Nephron progenitor cell (in vitro differentiated cells): ENCODE measurements at regions not wholly inside any gene's neighbourhood (a gene's known extent, or its start where the extent isn't known, plus 50 kb on each side); places are given as distances from the start of the nearest gene placed in this dataset.

Experiments
- DNase-seq: peaks from one replicate; pipeline ENCODE4 v3.0.0; 2021
- H3K27ac Mint-ChIP-seq: 2 replicates; pipeline ENCODE4 v1.8.0; 2021; ENCODE audit warnings: mild to moderate bottlenecking, moderate library complexity, mixed read lengths
- H3K27me3 Mint-ChIP-seq: 2 replicates; pipeline ENCODE4 v1.8.0; 2021; ENCODE audit warnings: mild to moderate bottlenecking, low read depth, mixed read lengths; ENCODE audit not compliant: poor library complexity
- H3K36me3 Mint-ChIP-seq: 2 replicates; pipeline ENCODE4 v1.8.0; 2021; ENCODE audit warnings: low read depth, mixed read lengths
- H3K4me1 Mint-ChIP-seq: 2 replicates; pipeline ENCODE4 v1.8.0; 2021; ENCODE audit warnings: mixed read lengths
- H3K4me3 Mint-ChIP-seq: 2 replicates; pipeline ENCODE4 v1.8.0; 2021; ENCODE audit warnings: mild to moderate bottlenecking, moderate library complexity, mixed read lengths
- H3K9me3 Mint-ChIP-seq: 2 replicates; pipeline ENCODE4 v1.8.0; 2021; ENCODE audit warnings: mild to moderate bottlenecking, moderate library complexity, mixed read lengths
- TF ChIP-seq, protein P1 (sequence below): fragments of 200-600 bp; sonication (generic); IDR thresholded peaks from 2 replicates; pipeline ENCODE4 v1.5.0; 2021; ENCODE audit warnings: antibody characterized with exemption

- TF ChIP-seq, protein P1, sequence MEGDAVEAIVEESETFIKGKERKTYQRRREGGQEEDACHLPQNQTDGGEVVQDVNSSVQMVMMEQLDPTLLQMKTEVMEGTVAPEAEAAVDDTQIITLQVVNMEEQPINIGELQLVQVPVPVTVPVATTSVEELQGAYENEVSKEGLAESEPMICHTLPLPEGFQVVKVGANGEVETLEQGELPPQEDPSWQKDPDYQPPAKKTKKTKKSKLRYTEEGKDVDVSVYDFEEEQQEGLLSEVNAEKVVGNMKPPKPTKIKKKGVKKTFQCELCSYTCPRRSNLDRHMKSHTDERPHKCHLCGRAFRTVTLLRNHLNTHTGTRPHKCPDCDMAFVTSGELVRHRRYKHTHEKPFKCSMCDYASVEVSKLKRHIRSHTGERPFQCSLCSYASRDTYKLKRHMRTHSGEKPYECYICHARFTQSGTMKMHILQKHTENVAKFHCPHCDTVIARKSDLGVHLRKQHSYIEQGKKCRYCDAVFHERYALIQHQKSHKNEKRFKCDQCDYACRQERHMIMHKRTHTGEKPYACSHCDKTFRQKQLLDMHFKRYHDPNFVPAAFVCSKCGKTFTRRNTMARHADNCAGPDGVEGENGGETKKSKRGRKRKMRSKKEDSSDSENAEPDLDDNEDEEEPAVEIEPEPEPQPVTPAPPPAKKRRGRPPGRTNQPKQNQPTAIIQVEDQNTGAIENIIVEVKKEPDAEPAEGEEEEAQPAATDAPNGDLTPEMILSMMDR, result no peak
- Mint-ChIP-seq H3K36me3 (no peaks in the 10 kb centered on the region), H3K27me3 (peaks cover 7% of the 10 kb centered on the region), H3K4me3 (no peak overlapping the region), H3K9me3 (no peaks in the 10 kb centered on the region), H3K27ac (no peak overlapping the region), H3K4me1 (peaks cover 7% of the 10 kb centered on the region)
- no peak for DNase-seq
These were observed 135.3 kb downstream of the UTP18 start for GRCh38 chr17:51395621-51396020.

DNA sequence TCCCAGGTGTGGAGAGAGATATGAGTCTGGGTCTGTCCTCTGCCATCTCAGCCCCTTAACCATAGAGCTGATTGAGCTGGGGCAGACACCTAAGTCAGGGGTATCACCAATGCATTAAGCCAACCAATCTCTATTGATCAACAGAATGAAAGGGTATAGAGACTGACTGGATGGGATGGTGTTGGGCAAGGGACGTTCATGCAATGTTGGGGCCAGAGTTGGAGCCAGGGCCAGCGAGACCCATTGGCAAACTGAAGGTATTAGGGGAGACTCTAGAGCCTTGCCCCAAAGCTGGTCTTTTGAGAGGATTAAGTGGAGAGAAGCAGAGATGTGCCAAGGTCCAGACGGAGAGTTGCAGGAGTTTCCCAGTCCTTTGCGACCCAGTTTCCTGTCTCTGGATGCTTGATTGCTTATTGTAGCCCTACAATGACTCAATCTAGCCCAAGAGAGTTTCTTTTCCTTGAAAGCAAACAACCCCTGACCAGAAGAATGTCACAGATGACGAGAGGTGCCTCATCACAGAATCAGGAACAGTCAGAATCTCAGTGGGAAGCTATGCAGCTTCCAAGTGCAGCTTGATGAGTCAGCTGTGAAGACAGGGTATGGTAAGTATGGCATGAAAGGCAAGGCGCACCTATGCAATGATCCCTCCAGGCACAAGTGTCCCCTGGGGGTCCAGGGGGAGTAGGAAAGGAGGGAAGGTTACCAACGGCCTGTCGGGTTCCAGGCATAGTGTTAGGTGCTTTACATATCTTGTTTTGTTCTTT, 137.2 kb downstream of the UTP18 start:
- DNase-seq, result no peak
- Mint-ChIP-seq H3K27ac (no peak overlapping the region), H3K4me1 (peaks cover 12% of the 10 kb centered on the region), H3K36me3 (no peaks in the 10 kb centered on the region), H3K27me3 (peaks cover 7% of the 10 kb centered on the region), H3K4me3 (no peak overlapping the region), H3K9me3 (no peaks in the 10 kb centered on the region)
- TF ChIP-seq, protein P1, result no peak

GRCh38 chr17:51398128-51398525, 137.8 kb downstream of the UTP18 start:
- H3K27me3 Mint-ChIP-seq, result peaks cover 7% of the 10 kb centered on the region

DNA sequence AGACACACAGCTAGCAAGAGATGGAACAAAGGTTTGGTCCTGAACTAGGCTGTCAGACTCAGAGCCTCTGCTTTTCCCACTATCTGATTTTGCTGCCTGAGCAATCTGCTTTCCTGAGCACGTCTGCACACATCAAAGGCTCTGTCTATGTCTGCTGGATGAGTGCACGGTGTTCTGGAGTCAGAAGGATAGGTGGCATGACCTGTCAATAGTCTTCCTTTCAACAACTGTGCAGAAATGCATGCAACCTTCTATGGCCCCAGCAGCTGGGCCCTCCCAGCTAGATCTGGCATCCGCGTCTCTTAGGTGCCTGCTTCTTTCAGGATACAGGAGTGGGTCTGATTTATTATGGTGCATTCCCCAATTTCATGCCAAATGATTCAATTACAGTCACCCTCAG, 138.3 kb downstream of the UTP18 start:
- H3K9me3 Mint-ChIP-seq, result no peaks in the 10 kb centered on the region
- no peak overlapping the region for H3K4me3 Mint-ChIP-seq
- H3K27ac Mint-ChIP-seq, result no peak overlapping the region
- H3K27me3 Mint-ChIP-seq, result peaks cover 7% of the 10 kb centered on the region
- TF ChIP-seq, protein P1, result no peak
- DNase-seq, result no peak
- H3K36me3 Mint-ChIP-seq, result no peaks in the 10 kb centered on the region
- peaks cover 13% of the 10 kb centered on the region for H3K4me1 Mint-ChIP-seq

More at GRCh38 chr17:51398128-51398525, 137.8 kb downstream of the UTP18 start:
- Mint-ChIP-seq H3K36me3 (no peaks in the 10 kb centered on the region), H3K27ac (no peak overlapping the region), H3K4me1 (peaks cover 13% of the 10 kb centered on the region), H3K9me3 (no peaks in the 10 kb centered on the region), H3K4me3 (no peak overlapping the region)
- TF ChIP-seq, protein P1, result no peak
- DNase-seq, result no peak

GRCh38 chr17:51401279-51401678, 140.9 kb downstream of the UTP18 start:
- peaks cover 11% of the 10 kb centered on the region for H3K27me3 Mint-ChIP-seq
- H3K9me3 Mint-ChIP-seq, result no peaks in the 10 kb centered on the region
- TF ChIP-seq, protein P1, result no peak
- H3K36me3 Mint-ChIP-seq, result no peaks in the 10 kb centered on the region
- DNase-seq, result no peak
- H3K4me1 Mint-ChIP-seq, result peaks cover 22% of the 10 kb centered on the region
- no peak overlapping the region for H3K27ac Mint-ChIP-seq
- H3K4me3 Mint-ChIP-seq, result no peak overlapping the region

- H3K4me1 Mint-ChIP-seq, result peaks cover 22% of the 10 kb centered on the region
- H3K27me3 Mint-ChIP-seq, result peaks cover 14% of the 10 kb centered on the region
- no peaks in the 10 kb centered on the region for H3K36me3 Mint-ChIP-seq
- no peak overlapping the region for H3K4me3 Mint-ChIP-seq
- H3K9me3 Mint-ChIP-seq, result no peaks in the 10 kb centered on the region
- no peak for DNase-seq
- H3K27ac Mint-ChIP-seq, result no peak overlapping the region
- TF ChIP-seq, protein P1, result no peak
These were observed 142.6 kb downstream of the UTP18 start for GRCh38 chr17:51402899-51403298.
